ENCODE measurements at regions not wholly inside any gene's neighbourhood (a gene's known extent, or its start where the extent isn't known, plus 50 kb on each side); places are given as distances from the start of the nearest gene placed in this dataset.

GRCh38 chr7:142400042-142400533, 142.2 kb upstream of the PRSS58 start:
- TF ChIP-seq CTCF (conservative IDR thresholded peaks at IDR 0.05; ENCODE audit: low read depth, low read length) (no peak), EZH2 (IDR thresholded peaks at IDR 0.05; ENCODE audit: borderline replicate concordance, low read depth, low read length, poor library complexity, severe bottlenecking) (no peak)
